ENCODE measurements at regions not wholly inside any gene's neighbourhood (a gene's known extent, or its start where the extent isn't known, plus 50 kb on each side); places are given as distances from the start of the nearest gene placed in this dataset.
"Not testable (repeated sequence)": the region's sequence is repeated elsewhere in the genome, so short reads cannot be mapped to it uniquely, and the experiment has no call there.

DNA sequence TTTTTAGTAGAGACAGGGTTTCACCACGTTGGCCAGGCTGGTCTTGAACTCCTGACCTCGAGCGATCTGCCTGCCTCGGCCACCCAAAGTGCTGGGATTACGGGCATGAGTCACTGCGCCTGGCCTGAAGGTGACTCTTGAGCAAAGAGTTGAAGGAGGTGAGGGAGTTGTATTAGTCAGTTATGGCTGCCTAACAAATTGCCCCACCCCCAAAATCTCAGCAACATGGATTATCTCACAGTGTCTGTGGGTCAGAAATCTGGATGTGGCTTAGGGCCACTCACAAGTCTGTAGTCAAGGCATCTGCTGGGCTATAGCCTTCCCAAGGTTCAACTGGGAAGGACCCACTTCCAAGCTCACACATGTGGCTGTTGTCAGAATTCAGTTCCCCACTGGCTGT, 52.8 kb upstream of the ADGRE5 start:
- no peaks in the 10 kb centered on the region for H3K36me3 Mint-ChIP-seq (ENCODE audit: low read depth)
- no peak overlapping the region for H3K27ac Mint-ChIP-seq
- no peaks in the 10 kb centered on the region for H3K27me3 Mint-ChIP-seq (ENCODE audit: low read depth)
- no peak overlapping the region for H3K4me3 Mint-ChIP-seq
- H3K9me3 Mint-ChIP-seq = no peaks in the 10 kb centered on the region
- H3K4me1 Mint-ChIP-seq (ENCODE audit: low read depth) = peaks cover 1% of the 10 kb centered on the region

DNA sequence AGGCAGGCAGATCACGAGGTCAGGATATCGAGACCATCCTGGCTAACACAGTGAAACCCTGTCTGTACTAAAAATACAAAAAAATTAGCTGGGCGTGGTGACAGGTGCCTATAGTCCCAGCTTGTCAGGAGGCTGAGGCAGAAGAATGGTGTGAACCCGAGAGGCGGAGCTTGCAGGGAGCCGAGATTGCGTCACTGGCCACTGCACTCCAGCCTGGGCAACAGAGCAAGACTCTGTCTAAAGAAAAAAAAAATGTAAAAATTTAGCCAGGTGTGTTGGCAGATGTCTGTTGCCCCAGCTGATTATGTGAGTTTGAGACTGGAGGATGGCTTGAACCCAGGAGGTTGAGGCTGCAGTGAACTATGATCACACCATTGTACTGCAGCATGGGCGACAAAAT, 54.2 kb upstream of the ADGRE5 start:
- not testable (repeated sequence) for H3K4me1 Mint-ChIP-seq (ENCODE audit: low read depth); H3K27me3 Mint-ChIP-seq (ENCODE audit: low read depth); H3K27ac Mint-ChIP-seq; H3K36me3 Mint-ChIP-seq (ENCODE audit: low read depth); H3K4me3 Mint-ChIP-seq; H3K9me3 Mint-ChIP-seq

DNA sequence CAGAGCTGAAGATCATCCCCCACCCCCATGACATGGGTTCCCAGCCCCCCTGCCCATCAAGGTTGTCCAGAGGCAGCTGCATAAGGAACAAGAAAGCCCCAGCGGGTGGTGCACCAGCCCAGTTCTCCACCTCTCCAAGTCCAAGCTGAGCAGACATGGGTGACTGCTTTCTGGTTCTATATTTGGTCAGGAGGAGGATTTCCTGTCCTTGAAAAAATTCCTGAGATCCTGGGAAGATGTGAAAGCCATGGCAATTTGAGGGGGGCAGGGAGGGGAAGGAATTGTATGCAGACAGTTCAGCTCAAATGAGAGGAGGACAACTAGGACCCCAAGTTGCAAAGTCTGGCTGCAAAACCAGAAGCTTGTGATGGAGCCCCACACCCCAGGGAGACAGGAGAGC, 55.4 kb upstream of the ADGRE5 start:
- Mint-ChIP-seq H3K9me3 (no peaks in the 10 kb centered on the region), H3K36me3 (ENCODE audit: low read depth) (no peaks in the 10 kb centered on the region), H3K27ac (no peak overlapping the region), H3K27me3 (ENCODE audit: low read depth) (peaks cover 10% of the 10 kb centered on the region), H3K4me3 (no peak overlapping the region), H3K4me1 (ENCODE audit: low read depth) (no peaks in the 10 kb centered on the region)

DNA sequence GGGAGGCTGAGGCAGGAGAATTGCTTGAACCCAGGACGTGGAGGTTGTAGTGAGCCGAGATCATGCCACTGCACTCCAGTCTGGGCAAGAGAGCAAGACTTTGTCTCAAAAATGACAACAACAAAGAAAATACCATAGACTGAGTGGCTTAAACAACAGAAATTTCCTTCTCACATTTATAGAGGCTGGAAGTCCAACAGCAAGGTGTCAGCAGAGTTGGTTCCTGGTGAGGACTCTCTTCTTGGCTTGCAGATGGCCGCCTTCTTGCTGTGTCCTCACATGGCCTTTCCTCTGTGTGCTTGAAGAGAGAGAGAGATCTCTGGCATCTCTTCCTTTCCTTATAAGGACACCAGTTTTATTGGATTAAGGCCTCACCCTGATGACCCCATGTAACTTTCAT, 56.1 kb upstream of the ADGRE5 start:
- no peaks in the 10 kb centered on the region for H3K9me3 Mint-ChIP-seq
- H3K4me3 Mint-ChIP-seq = no peak overlapping the region
- peaks cover 10% of the 10 kb centered on the region for H3K27me3 Mint-ChIP-seq (ENCODE audit: low read depth)
- H3K4me1 Mint-ChIP-seq (ENCODE audit: low read depth) = no peaks in the 10 kb centered on the region
- no peaks in the 10 kb centered on the region for H3K36me3 Mint-ChIP-seq (ENCODE audit: low read depth)
- no peak overlapping the region for H3K27ac Mint-ChIP-seq

DNA sequence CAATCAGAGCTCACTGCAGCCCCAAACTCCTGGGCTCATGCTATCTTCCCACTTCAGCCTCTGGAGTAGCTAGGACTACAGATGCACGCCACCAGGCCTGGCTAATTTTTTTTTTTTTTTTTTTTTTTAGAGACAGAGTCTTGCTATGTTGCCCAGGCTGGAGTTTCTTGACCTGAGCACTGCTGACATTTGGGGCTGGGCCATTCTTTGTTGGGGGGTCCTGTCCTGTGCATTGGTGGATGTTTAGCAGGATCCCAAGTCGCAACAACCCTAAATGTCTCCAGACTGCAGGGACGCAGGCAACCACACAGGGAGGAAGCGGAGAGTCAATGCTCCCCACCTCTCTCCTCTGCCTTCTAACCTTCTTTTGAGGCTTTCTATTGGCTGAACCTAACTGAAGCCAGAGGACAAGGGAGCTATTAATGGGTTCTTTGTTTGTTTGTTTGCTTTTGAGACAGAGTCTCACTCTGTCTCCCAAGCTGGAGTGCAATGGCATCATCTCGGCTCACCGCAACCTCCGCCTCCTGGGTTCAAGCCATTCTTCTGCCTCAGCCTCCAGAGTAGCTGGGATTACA, 58.3 kb upstream of the ADGRE5 start:
- no peaks in the 10 kb centered on the region for H3K9me3 Mint-ChIP-seq
- no peak overlapping the region for H3K27ac Mint-ChIP-seq
- H3K36me3 Mint-ChIP-seq (ENCODE audit: low read depth) = no peaks in the 10 kb centered on the region

DNA sequence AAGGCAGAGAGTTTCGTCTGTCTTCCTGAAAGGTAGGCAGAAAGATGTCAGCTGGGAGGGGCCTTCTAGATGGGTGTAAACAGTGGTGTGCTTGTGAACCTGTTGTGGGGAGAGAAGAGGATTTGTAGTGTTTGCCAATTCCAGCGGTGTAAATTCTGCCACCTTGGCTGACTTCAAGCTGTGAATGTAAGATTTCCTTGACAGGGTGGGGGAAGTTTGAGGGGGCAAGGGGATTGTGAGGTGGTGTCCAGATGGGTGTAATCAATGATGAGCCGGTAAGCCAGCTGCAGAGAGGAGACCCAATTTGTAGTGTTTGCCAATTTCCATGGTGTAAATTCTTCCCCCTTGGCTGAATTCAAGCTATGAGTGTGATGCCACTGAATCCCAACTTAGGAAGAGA, 61.0 kb upstream of the ADGRE5 start:
- Mint-ChIP-seq H3K36me3 (ENCODE audit: low read depth) (no peaks in the 10 kb centered on the region), H3K9me3 (no peaks in the 10 kb centered on the region), H3K4me3 (no peak overlapping the region), H3K4me1 (ENCODE audit: low read depth) (no peaks in the 10 kb centered on the region), H3K27ac (no peak overlapping the region), H3K27me3 (ENCODE audit: low read depth) (peaks cover 13% of the 10 kb centered on the region)

More for the DNA sequence above, 58.3 kb upstream of the ADGRE5 start:
- H3K4me1 Mint-ChIP-seq (ENCODE audit: low read depth) = no peaks in the 10 kb centered on the region
- H3K4me3 Mint-ChIP-seq = no peak overlapping the region
- peaks cover 13% of the 10 kb centered on the region for H3K27me3 Mint-ChIP-seq (ENCODE audit: low read depth)

DNA sequence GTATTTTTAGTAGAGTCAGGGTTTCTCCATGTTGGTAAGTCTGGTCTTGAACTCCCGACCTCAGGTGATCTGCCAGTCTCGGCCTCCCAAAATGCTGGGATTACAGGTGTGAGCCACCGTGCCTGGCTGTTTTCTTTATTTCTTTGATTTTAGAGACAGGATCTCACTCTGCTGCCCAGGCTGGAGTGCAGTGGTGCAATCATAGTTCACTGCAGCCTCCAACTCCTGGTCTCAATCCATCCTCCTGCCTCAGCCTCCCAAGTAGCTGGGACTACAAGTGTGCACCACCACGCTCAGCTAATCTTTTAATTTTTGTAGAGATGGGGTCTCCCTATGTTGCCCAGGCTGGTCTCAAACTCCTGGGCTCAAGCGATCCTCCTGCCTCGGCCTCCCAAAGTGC, 61.5 kb upstream of the ADGRE5 start:
- H3K27ac Mint-ChIP-seq; H3K36me3 Mint-ChIP-seq (ENCODE audit: low read depth); H3K4me3 Mint-ChIP-seq; H3K4me1 Mint-ChIP-seq (ENCODE audit: low read depth); H3K9me3 Mint-ChIP-seq: not testable (repeated sequence)
- H3K27me3 Mint-ChIP-seq (ENCODE audit: low read depth) = peaks cover 13% of the 10 kb centered on the region

DNA sequence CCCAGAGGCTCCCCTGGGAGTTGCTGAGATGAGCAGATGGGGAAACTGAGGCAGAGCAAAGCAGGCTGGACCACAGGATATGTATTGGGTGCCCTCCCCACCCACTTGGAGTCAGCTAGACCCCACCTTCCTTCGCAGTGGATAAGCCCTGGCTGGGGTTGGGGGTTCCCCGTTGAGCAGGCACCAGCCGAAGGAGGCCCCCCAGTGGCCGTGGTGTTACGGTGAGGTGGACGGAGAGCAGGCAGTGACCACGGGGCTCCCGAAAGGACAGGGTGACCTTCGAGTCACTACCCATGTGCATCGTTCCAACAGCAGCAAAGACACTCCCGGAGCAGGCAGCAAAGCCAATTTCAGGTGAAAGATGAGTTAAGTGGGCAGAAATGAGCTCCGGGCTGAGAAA, 62.4 kb upstream of the ADGRE5 start:
- no peaks in the 10 kb centered on the region for H3K9me3 Mint-ChIP-seq
- H3K27ac Mint-ChIP-seq = no peak overlapping the region
- H3K4me3 Mint-ChIP-seq = no peak overlapping the region
- H3K36me3 Mint-ChIP-seq (ENCODE audit: low read depth) = no peaks in the 10 kb centered on the region
- H3K27me3 Mint-ChIP-seq (ENCODE audit: low read depth) = peaks cover 13% of the 10 kb centered on the region
- no peaks in the 10 kb centered on the region for H3K4me1 Mint-ChIP-seq (ENCODE audit: low read depth)

DNA sequence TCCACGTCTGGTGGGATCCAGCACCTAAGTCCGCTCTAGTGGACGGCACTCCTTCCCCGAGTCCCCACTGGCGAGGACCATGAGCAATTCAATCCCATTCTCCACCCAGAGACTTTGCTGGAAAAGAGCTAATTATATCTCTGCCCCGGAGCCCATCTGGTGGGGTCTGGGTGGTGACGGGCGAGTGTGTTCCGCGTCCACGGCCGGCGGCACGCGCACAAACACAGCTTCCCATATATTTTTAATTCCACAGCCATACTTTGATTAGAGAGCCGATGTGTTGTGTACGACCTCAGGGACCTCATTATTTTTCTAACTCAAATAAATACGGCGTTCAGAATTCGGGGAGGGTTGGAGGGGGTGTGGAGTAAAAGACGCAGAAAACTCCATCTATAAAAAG, 64.1 kb upstream of the ADGRE5 start:
- no peak overlapping the region for H3K27ac Mint-ChIP-seq
- H3K4me1 Mint-ChIP-seq (ENCODE audit: low read depth) = no peaks in the 10 kb centered on the region
- no peaks in the 10 kb centered on the region for H3K36me3 Mint-ChIP-seq (ENCODE audit: low read depth)
- peaks cover 6% of the 10 kb centered on the region for H3K27me3 Mint-ChIP-seq (ENCODE audit: low read depth)
- no peak overlapping the region for H3K4me3 Mint-ChIP-seq
- H3K9me3 Mint-ChIP-seq = no peaks in the 10 kb centered on the region

DNA sequence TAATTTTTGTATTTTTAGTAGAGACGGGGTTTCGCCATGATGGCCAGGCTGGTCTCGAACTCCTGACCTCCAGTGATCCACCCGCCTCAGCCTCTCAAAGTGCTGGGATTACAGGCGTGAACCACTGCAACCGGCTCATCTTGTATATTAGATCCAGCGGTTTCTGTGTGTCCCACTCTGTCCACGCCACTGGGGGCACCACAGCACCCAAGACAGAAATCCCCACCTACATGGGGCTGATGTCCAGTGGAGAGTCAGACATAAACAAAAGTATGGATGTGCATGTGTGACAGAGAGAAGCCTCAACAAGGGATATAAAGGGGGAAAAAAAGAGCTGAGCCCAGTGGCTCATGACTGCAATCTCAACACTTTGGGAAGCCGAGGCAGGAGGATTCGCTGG, 65.8 kb upstream of the ADGRE5 start:
- no peak overlapping the region for H3K4me3 Mint-ChIP-seq
- no peaks in the 10 kb centered on the region for H3K36me3 Mint-ChIP-seq (ENCODE audit: low read depth)
- peaks cover 3% of the 10 kb centered on the region for H3K27me3 Mint-ChIP-seq (ENCODE audit: low read depth)
- peaks cover under 1% of the 10 kb centered on the region for H3K4me1 Mint-ChIP-seq (ENCODE audit: low read depth)
- H3K9me3 Mint-ChIP-seq = no peaks in the 10 kb centered on the region
- no peak overlapping the region for H3K27ac Mint-ChIP-seq

DNA sequence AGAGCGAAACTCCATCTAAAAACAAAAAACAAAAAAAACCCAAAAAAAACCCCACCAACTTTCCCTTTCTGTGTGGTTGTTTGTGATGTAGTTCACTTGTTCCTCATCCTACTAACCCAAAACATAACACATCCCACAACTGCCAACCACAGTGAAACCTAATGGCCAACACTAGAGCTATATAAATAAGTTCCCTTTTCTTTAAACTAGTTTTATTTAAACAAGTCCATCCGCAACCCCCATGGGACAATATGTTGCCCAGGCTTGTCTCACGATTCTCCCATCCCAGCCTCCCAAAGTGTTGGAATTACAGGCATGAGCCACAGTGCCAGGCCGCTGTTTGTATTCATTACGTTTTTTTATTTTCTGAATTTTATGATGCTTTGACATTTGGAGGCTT, 71.2 kb upstream of the ADGRE5 start:
- Mint-ChIP-seq H3K9me3 (no peaks in the 10 kb centered on the region), H3K27ac (no peak overlapping the region), H3K4me3 (no peak overlapping the region), H3K4me1 (ENCODE audit: low read depth) (peaks cover 7% of the 10 kb centered on the region), H3K36me3 (ENCODE audit: low read depth) (no peaks in the 10 kb centered on the region), H3K27me3 (ENCODE audit: low read depth) (no peaks in the 10 kb centered on the region)

DNA sequence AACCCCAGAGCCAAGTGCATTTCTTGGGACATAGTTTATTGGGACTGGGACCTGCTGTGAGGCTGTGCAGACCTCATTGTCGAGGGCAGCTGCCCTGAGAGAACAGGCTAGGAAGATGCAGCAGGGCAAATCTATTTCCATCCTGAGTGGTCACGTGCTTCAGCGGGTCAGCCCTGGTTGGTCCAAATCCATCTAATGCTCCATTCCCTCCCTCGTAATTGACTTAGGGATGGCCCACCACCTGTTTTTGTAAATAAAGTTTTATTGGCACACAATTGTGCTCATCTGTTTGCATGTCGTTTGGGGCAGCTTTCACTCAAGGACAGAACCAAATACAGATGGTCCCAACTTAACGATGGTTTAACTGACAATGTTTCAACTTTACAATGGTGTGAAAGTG, 75.5 kb upstream of the ADGRE5 start:
- Mint-ChIP-seq H3K9me3 (no peaks in the 10 kb centered on the region), H3K27ac (no peak overlapping the region), H3K4me1 (ENCODE audit: low read depth) (peaks cover 7% of the 10 kb centered on the region), H3K27me3 (ENCODE audit: low read depth) (no peaks in the 10 kb centered on the region), H3K4me3 (no peak overlapping the region), H3K36me3 (ENCODE audit: low read depth) (no peaks in the 10 kb centered on the region)

DNA sequence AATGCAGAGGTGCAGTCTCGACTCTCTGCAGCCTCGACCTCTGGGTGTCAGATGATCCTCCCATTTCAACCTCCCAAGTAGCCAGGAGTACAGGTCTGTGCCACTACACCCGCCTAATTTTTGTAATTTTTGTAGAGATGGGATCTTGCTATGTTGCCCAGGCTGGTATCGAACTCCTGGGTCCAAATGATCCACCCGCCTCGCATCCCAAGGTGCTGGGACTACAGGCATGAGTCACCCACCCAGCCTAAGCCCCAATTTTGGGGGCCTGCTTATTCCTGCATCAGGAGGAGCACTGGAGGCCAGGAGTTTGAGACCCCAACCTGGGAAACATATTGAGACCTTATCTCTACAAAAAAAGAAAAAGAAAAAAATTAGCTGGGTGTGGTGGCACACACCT, 80.1 kb upstream of the ADGRE5 start:
- Mint-ChIP-seq H3K27ac (no peak overlapping the region), H3K27me3 (ENCODE audit: low read depth) (no peaks in the 10 kb centered on the region), H3K9me3 (no peaks in the 10 kb centered on the region), H3K4me3 (no peak overlapping the region), H3K4me1 (ENCODE audit: low read depth) (no peaks in the 10 kb centered on the region), H3K36me3 (ENCODE audit: low read depth) (no peaks in the 10 kb centered on the region)

DNA sequence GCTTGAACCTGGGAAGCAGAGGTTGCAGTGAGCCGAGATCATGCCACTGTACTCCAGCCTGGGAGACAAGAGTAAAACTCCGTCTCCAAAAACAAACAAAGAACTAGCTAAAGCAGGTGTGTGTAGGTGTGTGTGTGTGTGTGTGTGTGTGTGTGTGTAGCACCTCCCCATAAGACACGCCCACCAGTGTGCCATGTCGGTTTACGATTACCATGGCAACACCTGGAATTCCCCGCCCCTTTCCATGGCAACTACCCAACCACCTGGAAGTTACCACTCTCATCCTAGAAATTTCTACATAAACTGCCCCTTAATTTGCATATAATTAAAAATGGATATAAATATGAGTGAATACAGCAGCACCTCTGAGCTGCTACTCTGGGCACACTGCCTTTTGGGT, 80.9 kb upstream of the ADGRE5 start:
- no peaks in the 10 kb centered on the region for H3K4me1 Mint-ChIP-seq (ENCODE audit: low read depth)
- H3K36me3 Mint-ChIP-seq (ENCODE audit: low read depth) = no peaks in the 10 kb centered on the region
- no peaks in the 10 kb centered on the region for H3K27me3 Mint-ChIP-seq (ENCODE audit: low read depth)
- no peaks in the 10 kb centered on the region for H3K9me3 Mint-ChIP-seq
- no peak overlapping the region for H3K27ac Mint-ChIP-seq
- no peak overlapping the region for H3K4me3 Mint-ChIP-seq

DNA sequence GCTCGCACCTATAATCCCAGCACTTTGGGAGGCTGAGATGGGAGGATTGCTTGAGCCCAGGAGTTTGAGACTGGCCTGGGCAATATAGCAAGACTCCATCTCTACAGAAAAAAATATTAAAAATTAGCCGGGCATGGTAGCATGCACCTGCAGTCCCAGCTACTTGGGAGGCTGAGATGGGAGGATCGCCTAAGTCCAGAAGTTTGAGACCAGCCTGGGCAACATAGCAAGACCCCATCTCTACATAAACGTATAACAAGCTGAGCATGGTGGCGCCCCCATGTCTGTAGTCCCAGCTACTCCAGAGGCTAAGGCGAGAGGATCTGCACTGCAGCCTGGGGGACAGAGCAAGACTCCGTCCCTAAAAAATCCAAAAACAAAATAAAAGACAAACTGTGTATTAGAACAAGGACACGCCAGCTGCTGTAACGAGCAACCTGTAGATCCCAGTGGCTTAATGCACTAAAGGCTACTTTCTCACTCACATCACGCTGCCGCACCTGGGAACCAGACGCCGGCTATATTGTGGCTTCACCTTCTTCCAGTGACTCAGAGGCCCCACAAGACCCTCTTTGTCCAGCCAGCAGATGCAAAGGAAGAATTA, 81.9 kb upstream of the ADGRE5 start:
- not testable (repeated sequence) for H3K9me3 Mint-ChIP-seq; H3K27ac Mint-ChIP-seq; H3K36me3 Mint-ChIP-seq (ENCODE audit: low read depth); H3K4me1 Mint-ChIP-seq (ENCODE audit: low read depth); H3K27me3 Mint-ChIP-seq (ENCODE audit: low read depth); H3K4me3 Mint-ChIP-seq

Data from T-helper 1 cell treated with Interleukin-12 subunit alpha and Interleukin-12 subunit beta and Interleukin-4 antibody, amounts not matched to agents 30 μg/mL and 1 μg/mL, for 36 hours (primary cell).